Stomach (tissue), 8 donors: ENCODE measurements at regions not wholly inside any gene's neighbourhood (a gene's known extent, or its start where the extent isn't known, plus 50 kb on each side); places are given as distances from the start of the nearest gene placed in this dataset.

ENCODE experiments used
- DNase-seq, 2 donors: peaks; one replicate each; pipeline versions ENCODE4 v3.0.0 to v3.0.0-alpha.2; 2013 to 2019
- H3K27ac ChIP-seq, 5 donors: fragments of 200-600 bp in 4 of 5; sonication (generic) in 4 of 5; one replicate each; pipeline ENCODE4 v1.5.1; 2013 to 2019; ENCODE audit warnings: mild to moderate bottlenecking in 1 of 5, moderate library complexity in 1 of 5
- H3K27me3 ChIP-seq, 3 donors: fragments of 200-600 bp; sonication (generic); one replicate each; pipeline ENCODE4 v1.5.1; 2017 to 2019; ENCODE audit warnings: mixed run types in 1 of 3
- H3K36me3 ChIP-seq, 4 donors: fragments of 200-600 bp; sonication (generic); 1 replicate in 3 of 4; 2 replicates in 1 of 4; pipeline ENCODE4 v1.5.1; 2016 to 2019
- H3K4me1 ChIP-seq, 4 donors: fragments of 200-600 bp; sonication (generic); one replicate each; pipeline ENCODE4 v1.5.1; 2016 to 2019
- H3K4me3 ChIP-seq, 4 donors: fragments of 200-600 bp; sonication (generic) in 3 of 4; one replicate each; pipeline ENCODE4 v1.5.1; 2016 to 2019; ENCODE audit warnings: mild to moderate bottlenecking in 1 of 4
- H3K9me3 ChIP-seq, 4 donors: fragments of 200-600 bp; sonication (generic); one replicate each; pipeline ENCODE4 v1.5.1; 2016 to 2019
- CTCF ChIP-seq, 7 experiments: fragments of 450-650 bp in 4 of 7; fragments of 200-600 bp in 3 of 7; sonication (generic) in 3 of 7; IDR thresholded peaks; one replicate each; pipeline ENCODE4 v1.5.1; 2016 to 2019; ENCODE audit warnings: antibody characterized with exemption in 7 of 7, control low read depth in 2 of 7, mild to moderate bottlenecking in 1 of 7
- EP300 ChIP-seq: sonication (generic); formaldehyde crosslinking; IDR thresholded peaks from one replicate; pipeline ENCODE4 v1.6.1; 2017; ENCODE audit warnings: antibody characterized with exemption
- POLR2A ChIP-seq, 4 donors: fragments of 450-650 bp; IDR thresholded peaks; one replicate each; pipeline ENCODE4 v1.6.1; 2016; ENCODE audit warnings: antibody characterized with exemption in 4 of 4, control low read depth in 2 of 4, mild to moderate bottlenecking in 1 of 4, moderate library complexity in 1 of 4
- POLR2AphosphoS5 ChIP-seq, 3 donors: sonication (generic); formaldehyde crosslinking; IDR thresholded peaks; one replicate each; pipeline ENCODE4 v1.6.1; 2016; ENCODE audit warnings: antibody characterized with exemption in 3 of 3
- WGBS, 5 donors: extraction: QIAGEN DNeasy Blood & Tissue Kit in 3 of 5; methylation state at CpG; one replicate each; pipeline versions ENCODE4 v1.1.5 to v1.1.7; 2013 to 2018; 5-methylcytosine and 5-hydroxymethylcytosine counted together
- intact Hi-C: fragments of 100-400 bp; cut with DNase I; formaldehyde crosslinking; loops from one replicate; pipeline ENCODE4 v1.15.1; 2023; ENCODE audit warnings: low total_unique reads
- donor health status: healthy with polysubstance abuse.
- donor health status: Bipolar disorder and iron deficiency.
- donor health status: healthy.

DNA sequence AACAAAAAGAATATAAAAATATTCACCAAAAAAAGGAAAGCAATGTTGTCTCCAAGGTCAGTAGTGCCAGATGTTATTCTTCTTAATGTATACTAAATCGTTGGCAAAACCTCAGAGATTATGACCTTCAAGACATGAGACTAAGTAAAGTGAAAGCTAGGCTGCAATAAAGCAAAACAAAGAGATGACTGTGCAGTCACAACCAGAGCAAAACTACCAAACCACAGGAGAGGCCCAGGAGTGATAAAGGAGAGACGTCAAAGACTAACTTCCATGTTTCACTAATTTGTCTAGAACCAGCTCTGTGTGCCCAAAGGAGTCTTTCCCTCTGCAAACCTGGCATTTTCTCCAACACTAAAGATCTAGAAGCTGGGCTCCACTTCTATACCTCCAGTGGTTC, 155.9 kb upstream of the POU3F2 start:
- intact Hi-C loops, result no loop called here
- Histone ChIP-seq H3K27me3 (no peaks in the 10 kb centered on the region), H3K27ac (no peak overlapping the region), H3K4me3 (no peak overlapping the region), H3K9me3 (no peaks in the 10 kb centered on the region), H3K36me3 (no peaks in the 10 kb centered on the region), H3K4me1 (no peaks in the 10 kb centered on the region)
- TF ChIP-seq CTCF (IDR thresholded peaks at IDR 0.05), result no peak
- TF ChIP-seq POLR2A (IDR thresholded peaks at IDR 0.05), result no peak
- TF ChIP-seq POLR2AphosphoS5 (IDR thresholded peaks at IDR 0.05), result no peak
- TF ChIP-seq EP300, result no peak
- WGBS, 5 donors, result 42 to 50% (median 45%) methylated on average over 2 of the region's 2 CpGs
- no peak for DNase-seq

GRCh38 chr6:98686008-98686601, 148.3 kb upstream of the POU3F2 start:
- H3K27ac ChIP-seq, result no peak overlapping the region
- intact Hi-C loops, result no loop called here
- WGBS, 5 donors, result 75 to 92% (median 90%) methylated on average over 1 of the region's 1 CpG
- TF ChIP-seq EP300, result no peak
- TF ChIP-seq POLR2A (IDR thresholded peaks at IDR 0.05), result no peak
- TF ChIP-seq POLR2AphosphoS5 (IDR thresholded peaks at IDR 0.05), result no peak
- no peak for TF ChIP-seq CTCF (IDR thresholded peaks at IDR 0.05)
- H3K9me3 ChIP-seq, result no peaks in the 10 kb centered on the region
- H3K4me1 ChIP-seq, result no peaks in the 10 kb centered on the region
- H3K4me3 ChIP-seq, result no peak overlapping the region
- no peaks in the 10 kb centered on the region for H3K36me3 ChIP-seq
- DNase-seq, result no peak
- no peaks in the 10 kb centered on the region for H3K27me3 ChIP-seq

- H3K27ac ChIP-seq, result no peak overlapping the region
- intact Hi-C loops, result no loop called here
- H3K4me3 ChIP-seq, result no peak overlapping the region
- H3K4me1 ChIP-seq, result no peaks in the 10 kb centered on the region
- DNase-seq, result no peak
- H3K36me3 ChIP-seq, result no peaks in the 10 kb centered on the region
- H3K27me3 ChIP-seq, result no peaks in the 10 kb centered on the region
- no peaks in the 10 kb centered on the region for H3K9me3 ChIP-seq
- WGBS, 5 donors, result 55 to 75% (median 59%) methylated on average over 4 of the region's 4 CpGs
- TF ChIP-seq EP300, result no peak
- TF ChIP-seq CTCF (IDR thresholded peaks at IDR 0.05), result no peak
- no peak for TF ChIP-seq POLR2A (IDR thresholded peaks at IDR 0.05)
- no peak for TF ChIP-seq POLR2AphosphoS5 (IDR thresholded peaks at IDR 0.05)
Observed at GRCh38 chr6:98687752-98688151, 146.6 kb upstream of the POU3F2 start.

- Histone ChIP-seq H3K4me1 (no peaks in the 10 kb centered on the region), H3K9me3 (no peaks in the 10 kb centered on the region), H3K27me3 (no peaks in the 10 kb centered on the region), H3K27ac (no peak overlapping the region), H3K36me3 (no peaks in the 10 kb centered on the region), H3K4me3 (no peak overlapping the region)
- TF ChIP-seq CTCF (IDR thresholded peaks at IDR 0.05), result no peak
- TF ChIP-seq EP300, result no peak
- no peak for TF ChIP-seq POLR2A (IDR thresholded peaks at IDR 0.05)
- no peak for TF ChIP-seq POLR2AphosphoS5 (IDR thresholded peaks at IDR 0.05)
- no peak for DNase-seq
- 68 to 76% (median 72%) methylated on average over 7 of the region's 7 CpGs for WGBS, 5 donors
- intact Hi-C loops, result no loop called here
Observed at GRCh38 chr6:98695091-98695801, 139.1 kb upstream of the POU3F2 start.
